Endothelial cell of umbilical vein (primary cell): ENCODE measurements at regions not wholly inside any gene's neighbourhood (a gene's known extent, or its start where the extent isn't known, plus 50 kb on each side); places are given as distances from the start of the nearest gene placed in this dataset.

Source experiments
- BruUV-seq: library from RNA; stranded (reverse); fragments of 400-500 nt; replicated peaks from 2 replicates; lab custom pipeline; 2021; lab: Mats Ljungman, UMichigan
- CTCF ChIA-PET: fragments of 300-600, 350-600 bp; sonication (Branson Sonifier 250); formaldehyde crosslinking; loops from one replicate; lab custom pipeline; 2021; ENCODE audit warnings: antibody characterized with exemption, inconsistent platforms; lab: Charles Lee
- POLR2A ChIA-PET: fragments of 300-600, 350-600 bp; sonication (Branson Sonifier 250); formaldehyde crosslinking; loops from one replicate; lab custom pipeline; 2021; ENCODE audit warnings: antibody characterized with exemption, inconsistent platforms; lab: Charles Lee
- DNase-seq: peaks from one replicate; pipeline ENCODE4 v3.0.0-alpha.2; 2011; ENCODE audit warnings: low read depth, low spot score
- FAIRE-seq: peaks from 2 replicates; lab custom pipeline; 2011; peaks lifted over from hg19 to GRCh38; lab: Jason Lieb, UNC
- H2AFZ ChIP-seq: 2 replicates; pipeline ENCODE4 v1.6.0; 2012; ENCODE audit warnings: low read depth, low read length, control low read depth, inconsistent platforms
- H3K27ac ChIP-seq: 2 replicates; pipeline ENCODE4 v1.5.1; 2011; ENCODE audit warnings: low read depth, mild to moderate bottlenecking, control low read depth, low read length, moderate library complexity; ENCODE audit not compliant: insufficient read depth
- H3K27me3 ChIP-seq, 2 experiments: 2 replicates each; pipeline versions ENCODE4 v1.6.0 to v1.6.1; 2011; ENCODE audit warnings: low read length in 2 of 2, mixed read lengths in 1 of 2; ENCODE audit not compliant: control insufficient read depth in 2 of 2, insufficient read depth in 2 of 2
- H3K36me3 ChIP-seq, 2 experiments: 2 replicates in 1 of 2; 3 replicates in 1 of 2; pipeline ENCODE4 v1.5.1; 2011; ENCODE audit warnings: low read length in 2 of 2, mild to moderate bottlenecking in 1 of 2, moderate library complexity in 1 of 2; ENCODE audit not compliant: control insufficient read depth in 2 of 2, insufficient read depth in 2 of 2; ENCODE audit errors: extremely low read depth in 1 of 2
- H3K4me1 ChIP-seq: 3 replicates; pipeline ENCODE4 v1.5.1; 2011; ENCODE audit warnings: mild to moderate bottlenecking, low read length; ENCODE audit not compliant: control insufficient read depth, insufficient read depth; ENCODE audit errors: extremely low read depth
- H3K4me2 ChIP-seq: 2 replicates; pipeline ENCODE4 v1.6.1; 2011; ENCODE audit warnings: low read length, control low read depth, mixed read lengths; ENCODE audit not compliant: insufficient read depth
- H3K4me3 ChIP-seq, 3 experiments: fragments of 200-600 bp in 1 of 3; sonication (generic), shearing (Covaris generic) in 1 of 3; replicated peaks in 1 of 3; 2 replicates each; pipeline ENCODE4 v1.5.1; 2011 to 2016; ENCODE audit warnings: control low read depth in 3 of 3, low read length in 3 of 3, mild to moderate bottlenecking in 2 of 3, inconsistent platforms in 1 of 3, low read depth in 1 of 3, moderate library complexity in 1 of 3; ENCODE audit not compliant: insufficient read depth in 1 of 3
- H3K79me2 ChIP-seq: 2 replicates; pipeline ENCODE4 v1.6.0; 2012; ENCODE audit warnings: low read length, inconsistent platforms; ENCODE audit not compliant: control insufficient read depth, insufficient read depth
- H3K9ac ChIP-seq: replicated peaks from 2 replicates; pipeline ENCODE3; 2011; ENCODE audit warnings: low read length, control low read depth; ENCODE audit not compliant: insufficient read depth; ENCODE audit errors: extremely low read depth
- H3K9me1 ChIP-seq: replicated peaks from 3 replicates; pipeline ENCODE4 v1.6.0; 2011; ENCODE audit warnings: mild to moderate bottlenecking, low read length; ENCODE audit not compliant: control insufficient read depth, insufficient read depth; ENCODE audit errors: extremely low read depth
- H3K9me3 ChIP-seq: replicated peaks from 2 replicates; pipeline ENCODE4 v1.5.1; 2012; ENCODE audit warnings: low read length, inconsistent platforms; ENCODE audit not compliant: control insufficient read depth, insufficient read depth
- H4K20me1 ChIP-seq: replicated peaks from 2 replicates; pipeline ENCODE3; 2011; ENCODE audit warnings: mild to moderate bottlenecking, low read length; ENCODE audit not compliant: control insufficient read depth, insufficient read depth; ENCODE audit errors: extremely low read depth
- EZH2 ChIP-seq: IDR thresholded peaks from 2 replicates; pipeline ENCODE4 v1.6.1; 2012; ENCODE audit warnings: borderline replicate concordance, low read depth, mild to moderate bottlenecking, moderate library complexity, low read length, inconsistent platforms; ENCODE audit not compliant: severe bottlenecking
- FOS ChIP-seq: IDR thresholded peaks from 2 replicates; pipeline ENCODE4 v1.6.1; 2011; ENCODE audit warnings: mild to moderate bottlenecking, low read length, moderate library complexity, borderline replicate concordance; ENCODE audit not compliant: insufficient read depth
- GATA2 ChIP-seq: IDR thresholded peaks from 2 replicates; pipeline ENCODE4 v1.7.0; 2011; ENCODE audit warnings: low read depth, mild to moderate bottlenecking, moderate library complexity, mixed read lengths, low read length; ENCODE audit not compliant: insufficient read length, insufficient read depth
- JUN ChIP-seq: IDR thresholded peaks from 2 replicates; pipeline ENCODE4 v1.6.1; 2011; ENCODE audit warnings: borderline replicate concordance, low read depth; ENCODE audit not compliant: insufficient read length, insufficient read depth
- MYC ChIP-seq: IDR thresholded peaks from one replicate; pipeline ENCODE4 v1.6.1; 2011; ENCODE audit warnings: mild to moderate bottlenecking, low read depth, low read length
- POLR2A ChIP-seq: IDR thresholded peaks from 2 replicates; pipeline ENCODE4 v1.6.1; 2012; ENCODE audit warnings: low read depth, mild to moderate bottlenecking, control low read depth, low read length
- POLR2AphosphoS5 ChIP-seq: IDR thresholded peaks from 2 replicates; pipeline ENCODE4 v1.6.1; 2012; ENCODE audit warnings: low read depth, mild to moderate bottlenecking, control low read depth, low read length, moderate library complexity; ENCODE audit not compliant: insufficient read depth
- dilution Hi-C: fragments of 300-500 bp; cut with MboI; formaldehyde crosslinking; loops from one replicate; pipeline ENCODE4 v1.15.0; 2019; ENCODE audit warnings: low sequenced_read_pairs; ENCODE audit not compliant: extremely low pct_ligation_motif_present
- intact Hi-C: fragments of 100-400 bp; cut with micrococcal nuclease; formaldehyde crosslinking; loops from one replicate; pipeline ENCODE4 v1.10.0; 2022
- TF ChIP-seq, protein P1 (sequence below), 2 donors: IDR thresholded peaks; 1 replicate in 1 of 2; 2 replicates in 1 of 2; pipeline ENCODE4 v1.5.1; 2011; ENCODE audit warnings: low read length in 2 of 2, mild to moderate bottlenecking in 2 of 2, moderate library complexity in 2 of 2, control low read depth in 1 of 2, inconsistent platforms in 1 of 2, low read depth in 1 of 2; ENCODE audit not compliant: insufficient read depth in 1 of 2; ENCODE audit errors: extremely low read depth in 1 of 2
- TF ChIP-seq, protein P2 (sequence below): IDR thresholded peaks from 2 replicates; pipeline ENCODE4 v1.6.1; 2011; ENCODE audit not compliant: insufficient read depth, insufficient read length

DNA sequence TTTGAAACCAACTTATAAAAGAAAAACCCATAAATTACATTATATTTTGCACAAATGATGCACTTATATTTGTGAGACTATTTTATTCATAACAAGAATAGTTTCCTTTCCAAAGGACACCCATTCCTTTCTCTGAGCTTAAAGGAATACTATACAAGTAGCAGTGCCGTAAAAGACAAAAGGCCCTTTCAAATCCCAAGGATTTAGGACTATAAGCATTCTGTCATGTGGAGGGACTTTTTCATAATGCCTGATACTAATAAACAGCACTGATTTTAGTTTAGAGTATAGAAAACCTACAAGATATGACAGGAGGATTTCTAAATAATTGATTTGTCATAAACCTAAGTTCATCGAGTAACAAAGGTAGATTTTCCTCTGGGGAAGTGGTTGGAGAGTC, 1134.2 kb upstream of the ZEB2 start:
- Histone ChIP-seq H4K20me1 (no peaks in the 10 kb centered on the region), H3K9me1 (no peaks in the 10 kb centered on the region), H3K4me2 (no peak overlapping the region), H3K4me1 (no peaks in the 10 kb centered on the region), H2AFZ (no peak overlapping the region), H3K27ac (no peak overlapping the region), H3K79me2 (no peaks in the 10 kb centered on the region), H3K27me3 (no peaks in the 10 kb centered on the region), H3K9ac (no peak overlapping the region), H3K4me3 (no peak overlapping the region), H3K9me3 (no peaks in the 10 kb centered on the region), H3K36me3 (no peaks in the 10 kb centered on the region)
- intact Hi-C loops = no loop called here
- CTCF ChIA-PET = no interaction called here
- POLR2A ChIA-PET = no interaction called here
- dilution Hi-C loops = no loop called here
- no peak for TF ChIP-seq POLR2A
- TF ChIP-seq FOS = no peak
- TF ChIP-seq, protein P1, sequence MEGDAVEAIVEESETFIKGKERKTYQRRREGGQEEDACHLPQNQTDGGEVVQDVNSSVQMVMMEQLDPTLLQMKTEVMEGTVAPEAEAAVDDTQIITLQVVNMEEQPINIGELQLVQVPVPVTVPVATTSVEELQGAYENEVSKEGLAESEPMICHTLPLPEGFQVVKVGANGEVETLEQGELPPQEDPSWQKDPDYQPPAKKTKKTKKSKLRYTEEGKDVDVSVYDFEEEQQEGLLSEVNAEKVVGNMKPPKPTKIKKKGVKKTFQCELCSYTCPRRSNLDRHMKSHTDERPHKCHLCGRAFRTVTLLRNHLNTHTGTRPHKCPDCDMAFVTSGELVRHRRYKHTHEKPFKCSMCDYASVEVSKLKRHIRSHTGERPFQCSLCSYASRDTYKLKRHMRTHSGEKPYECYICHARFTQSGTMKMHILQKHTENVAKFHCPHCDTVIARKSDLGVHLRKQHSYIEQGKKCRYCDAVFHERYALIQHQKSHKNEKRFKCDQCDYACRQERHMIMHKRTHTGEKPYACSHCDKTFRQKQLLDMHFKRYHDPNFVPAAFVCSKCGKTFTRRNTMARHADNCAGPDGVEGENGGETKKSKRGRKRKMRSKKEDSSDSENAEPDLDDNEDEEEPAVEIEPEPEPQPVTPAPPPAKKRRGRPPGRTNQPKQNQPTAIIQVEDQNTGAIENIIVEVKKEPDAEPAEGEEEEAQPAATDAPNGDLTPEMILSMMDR (IDR thresholded peaks at IDR 0.05; ENCODE audit: extremely low read depth in 1 of 2, insufficient read depth in 1 of 2, low read depth in 1 of 2, low read length in 2 of 2) = no peak
- TF ChIP-seq POLR2AphosphoS5 = no peak
- TF ChIP-seq, protein P2, sequence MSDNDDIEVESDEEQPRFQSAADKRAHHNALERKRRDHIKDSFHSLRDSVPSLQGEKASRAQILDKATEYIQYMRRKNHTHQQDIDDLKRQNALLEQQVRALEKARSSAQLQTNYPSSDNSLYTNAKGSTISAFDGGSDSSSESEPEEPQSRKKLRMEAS = no peak
- TF ChIP-seq EZH2 = no peak
- no peak for TF ChIP-seq MYC
- no peak for TF ChIP-seq GATA2
- no peak for TF ChIP-seq JUN
- DNase-seq (no peak), FAIRE-seq (no peak)
- BruUV-seq = no TSS peak
